ENCODE measurements at regions not wholly inside any gene's neighbourhood (a gene's known extent, or its start where the extent isn't known, plus 50 kb on each side); places are given as distances from the start of the nearest gene placed in this dataset.

DNA sequence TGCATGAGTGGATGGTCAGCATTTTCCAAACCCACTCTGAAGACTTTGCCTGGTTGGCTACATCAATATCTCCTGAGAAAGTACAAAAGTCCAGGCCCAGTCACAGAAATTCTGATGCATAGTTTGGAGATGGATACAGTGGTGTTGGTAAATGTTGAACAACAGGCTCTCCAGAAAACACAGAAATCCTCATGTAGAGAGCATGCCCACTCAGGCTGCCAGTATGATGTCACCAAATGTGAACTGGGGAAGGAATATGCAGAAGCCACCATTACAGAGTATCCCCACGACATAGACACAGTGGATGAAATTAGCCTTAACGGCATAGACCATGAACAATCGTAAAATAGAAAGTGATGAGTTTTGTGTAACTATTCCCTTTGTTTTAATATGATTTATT lies 97.1 kb upstream of the NXT1 start:
- no peaks in the 10 kb centered on the region for H3K27me3 ChIP-seq
- no peak for ATAC-seq
- intact Hi-C loops (cut with DNase I) = no loop called here
- H3K4me3 ChIP-seq = no peak overlapping the region
- no peak overlapping the region for H3K27ac ChIP-seq
- H3K36me3 ChIP-seq = no peaks in the 10 kb centered on the region
- no peaks in the 10 kb centered on the region for H3K9me3 ChIP-seq
- DNase-seq = no peak
- TF ChIP-seq, protein P1, sequence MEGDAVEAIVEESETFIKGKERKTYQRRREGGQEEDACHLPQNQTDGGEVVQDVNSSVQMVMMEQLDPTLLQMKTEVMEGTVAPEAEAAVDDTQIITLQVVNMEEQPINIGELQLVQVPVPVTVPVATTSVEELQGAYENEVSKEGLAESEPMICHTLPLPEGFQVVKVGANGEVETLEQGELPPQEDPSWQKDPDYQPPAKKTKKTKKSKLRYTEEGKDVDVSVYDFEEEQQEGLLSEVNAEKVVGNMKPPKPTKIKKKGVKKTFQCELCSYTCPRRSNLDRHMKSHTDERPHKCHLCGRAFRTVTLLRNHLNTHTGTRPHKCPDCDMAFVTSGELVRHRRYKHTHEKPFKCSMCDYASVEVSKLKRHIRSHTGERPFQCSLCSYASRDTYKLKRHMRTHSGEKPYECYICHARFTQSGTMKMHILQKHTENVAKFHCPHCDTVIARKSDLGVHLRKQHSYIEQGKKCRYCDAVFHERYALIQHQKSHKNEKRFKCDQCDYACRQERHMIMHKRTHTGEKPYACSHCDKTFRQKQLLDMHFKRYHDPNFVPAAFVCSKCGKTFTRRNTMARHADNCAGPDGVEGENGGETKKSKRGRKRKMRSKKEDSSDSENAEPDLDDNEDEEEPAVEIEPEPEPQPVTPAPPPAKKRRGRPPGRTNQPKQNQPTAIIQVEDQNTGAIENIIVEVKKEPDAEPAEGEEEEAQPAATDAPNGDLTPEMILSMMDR (IDR thresholded peaks at IDR 0.05) = no peak
- peaks cover 0 to 31% of the 10 kb centered on the region in 2 donors for H3K4me1 ChIP-seq

DNA sequence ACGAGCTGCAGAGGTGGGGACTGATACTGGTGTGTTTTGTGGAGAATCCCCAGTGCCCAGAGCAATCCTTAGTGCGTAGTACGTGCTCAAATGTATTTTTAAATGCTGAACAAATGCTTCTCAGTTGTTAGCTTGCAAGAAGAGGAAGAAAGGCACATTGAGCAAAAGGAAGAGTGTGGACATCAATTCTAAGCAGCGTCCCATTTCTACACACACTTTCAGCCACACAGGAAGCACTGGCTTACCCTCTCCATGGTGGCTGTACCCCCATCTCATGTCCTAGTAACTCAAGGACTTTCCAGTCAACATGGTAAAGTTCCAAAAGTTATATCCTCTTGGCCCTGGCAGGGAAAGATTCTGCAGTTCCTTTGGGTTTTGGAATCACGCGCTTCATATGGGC lies 98.8 kb upstream of the NXT1 start:
- peaks cover 0 to 23% of the 10 kb centered on the region in 2 donors for H3K4me1 ChIP-seq
- TF ChIP-seq, protein P1 (IDR thresholded peaks at IDR 0.05) = no peak
- intact Hi-C loops (cut with DNase I) = no loop called here

DNA sequence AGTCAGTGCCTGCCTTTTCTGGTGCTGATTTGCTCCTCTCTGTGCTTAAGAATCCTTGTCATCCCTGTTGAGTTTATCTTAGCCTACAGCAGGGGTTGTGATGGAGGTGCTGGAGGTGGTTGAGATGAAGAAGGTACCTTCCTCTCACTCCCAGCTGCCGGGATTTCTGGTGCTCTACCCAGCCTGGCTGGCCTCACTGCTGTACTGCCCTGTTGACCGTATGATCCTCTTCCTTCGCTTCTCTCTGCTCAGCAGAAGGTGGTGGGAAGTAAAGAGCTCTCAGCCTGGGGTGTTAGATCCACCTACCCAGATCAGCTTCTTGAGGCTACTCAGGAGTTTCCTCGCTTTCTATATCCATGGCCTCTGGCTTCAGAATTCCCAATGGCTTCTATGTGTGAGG lies 101.0 kb upstream of the NXT1 start:
- ATAC-seq (no peak), DNase-seq (no peak)
- Histone ChIP-seq H3K27me3 (no peaks in the 10 kb centered on the region), H3K27ac (no peak overlapping the region), H3K4me1 (peaks cover 0 to 22% of the 10 kb centered on the region in 2 donors), H3K9me3 (no peaks in the 10 kb centered on the region), H3K36me3 (no peaks in the 10 kb centered on the region), H3K4me3 (no peak overlapping the region)
- intact Hi-C loops (cut with DNase I) = no loop called here
- TF ChIP-seq, protein P1 (IDR thresholded peaks at IDR 0.05) = no peak

More for the DNA sequence above, 98.8 kb upstream of the NXT1 start:
- no peaks in the 10 kb centered on the region for H3K27me3 ChIP-seq
- DNase-seq = no peak
- no peaks in the 10 kb centered on the region for H3K36me3 ChIP-seq
- peak overlapping the region in 1 of 2 donors; percentile 18 for H3K27ac ChIP-seq
- ATAC-seq = no peak
- H3K4me3 ChIP-seq = no peak overlapping the region
- no peaks in the 10 kb centered on the region for H3K9me3 ChIP-seq

DNA sequence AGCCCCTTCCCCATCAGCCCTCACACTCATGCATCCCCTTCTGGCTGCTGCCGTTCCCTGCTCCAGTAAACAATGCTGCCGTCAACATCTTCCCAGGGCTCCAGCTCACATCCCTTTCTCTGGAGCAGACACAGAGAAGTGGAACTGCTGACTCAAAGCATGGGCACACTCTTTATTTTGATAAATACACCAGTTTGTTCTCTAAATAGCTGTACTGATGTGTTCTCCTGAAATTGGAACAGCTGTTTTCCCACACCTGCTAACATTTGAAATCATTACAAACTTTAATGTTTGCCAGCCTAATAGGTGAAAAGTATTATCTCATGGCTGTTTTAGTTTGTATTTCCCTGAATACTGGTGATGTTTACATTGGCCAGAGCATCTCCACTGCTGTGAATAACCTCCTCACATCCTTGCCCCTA lies 102.1 kb upstream of the NXT1 start:
- Histone ChIP-seq H3K27me3 (no peaks in the 10 kb centered on the region), H3K36me3 (no peaks in the 10 kb centered on the region), H3K9me3 (no peaks in the 10 kb centered on the region), H3K27ac (no peak overlapping the region), H3K4me3 (no peak overlapping the region), H3K4me1 (peaks cover 0 to 22% of the 10 kb centered on the region in 2 donors)
- TF ChIP-seq, protein P1 (IDR thresholded peaks at IDR 0.05) = no peak
- intact Hi-C loops (cut with DNase I) = no loop called here
- ATAC-seq (no peak), DNase-seq (no peak)

DNA sequence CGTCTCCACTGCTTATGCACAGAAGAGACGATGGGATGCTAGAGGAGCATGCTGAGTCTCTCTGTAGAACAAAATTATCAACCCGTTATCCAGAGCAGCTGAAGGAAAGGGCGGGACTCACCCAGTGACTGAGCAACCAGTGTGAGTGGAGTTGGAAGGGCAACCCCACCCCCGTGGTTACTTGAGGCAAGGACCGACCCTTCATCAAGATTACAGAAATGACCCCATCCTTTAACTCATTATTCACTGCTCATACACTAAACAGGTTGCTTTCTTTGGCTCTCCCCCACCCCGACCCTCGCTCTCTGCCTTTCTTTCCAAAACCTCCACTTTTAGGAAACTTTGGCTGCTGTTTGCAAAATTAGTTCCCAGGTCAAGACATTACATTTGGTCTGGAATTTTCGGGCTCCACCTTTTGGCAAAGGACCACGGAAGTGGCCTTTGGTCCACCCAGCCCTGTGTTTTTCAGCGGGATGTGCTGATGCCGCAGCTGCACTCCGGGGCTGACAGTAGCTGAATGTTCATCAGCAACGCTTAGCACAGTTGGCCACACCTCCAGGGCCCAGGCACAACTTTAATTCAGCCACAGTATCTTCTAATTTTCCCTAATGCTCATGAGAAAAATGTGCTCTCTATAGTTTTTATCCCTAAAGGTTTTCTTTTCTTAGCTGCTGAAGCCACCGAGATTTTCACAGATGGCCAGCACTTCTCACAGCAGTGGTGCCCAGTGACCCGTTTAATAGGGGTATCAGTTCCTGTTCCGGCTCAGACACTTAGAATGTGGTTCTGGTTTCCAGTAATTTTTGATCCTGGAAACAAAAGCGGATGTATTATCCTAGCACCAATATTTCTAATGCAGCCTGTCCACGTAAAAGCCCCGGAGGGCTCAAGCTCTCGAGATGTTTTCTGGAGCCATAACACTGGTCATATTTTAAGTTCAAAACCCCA lies 103.6 kb upstream of the NXT1 start:
- Histone ChIP-seq H3K4me3 (no peak overlapping the region), H3K9me3 (no peaks in the 10 kb centered on the region), H3K27me3 (no peaks in the 10 kb centered on the region), H3K4me1 (peaks cover 0 to 22% of the 10 kb centered on the region in 2 donors), H3K27ac (peak overlapping the region in 1 of 2 donors; percentile 18), H3K36me3 (no peaks in the 10 kb centered on the region)
- TF ChIP-seq, protein P1 (IDR thresholded peaks at IDR 0.05) = no peak
- ATAC-seq (no peak), DNase-seq (no peak)
- intact Hi-C loops (cut with DNase I) = no loop called here
